ENCODE measurements at regions not wholly inside any gene's neighbourhood (a gene's known extent, or its start where the extent isn't known, plus 50 kb on each side); places are given as distances from the start of the nearest gene placed in this dataset.

GRCh38 chr7:67406976-67407375 lies 410.3 kb downstream of the TYW1 start:
- TF ChIP-seq CTCF (IDR thresholded peaks at IDR 0.05) (no peak), POLR2AphosphoS5 (IDR thresholded peaks at IDR 0.05) (no peak), POLR2A (IDR thresholded peaks at IDR 0.05) (no peak), EP300 (IDR thresholded peaks at IDR 0.05) (no peak)

All from gastroesophageal sphincter (tissue), 3 donors.